ENCODE measurements at regions not wholly inside any gene's neighbourhood (a gene's known extent, or its start where the extent isn't known, plus 50 kb on each side); places are given as distances from the start of the nearest gene placed in this dataset.

- in situ Hi-C loops (cut with MboI; ENCODE audit: low sequenced_read_pairs) = no loop called here
- Histone ChIP-seq H3K27me3 (ENCODE audit: control insufficient read depth, insufficient read depth, low read length) (no peaks in the 10 kb centered on the region), H3K9me1 (ENCODE audit: insufficient read depth, low read length) (no peaks in the 10 kb centered on the region), H2BK20ac (ENCODE audit: low read depth, low read length) (no peak overlapping the region), H3K56ac (ENCODE audit: extremely low read depth, insufficient read depth, low read length) (no peak overlapping the region), H2AK9ac (replicated peaks; ENCODE audit: low read depth, low read length, poor library complexity) (no peak overlapping the region), H2BK5ac (ENCODE audit: low read depth, low read length, poor library complexity, severe bottlenecking) (no peak overlapping the region), H4K20me1 (ENCODE audit: insufficient read depth, low read length) (no peaks in the 10 kb centered on the region), H3K4me2 (ENCODE audit: low read depth, low read length) (no peak overlapping the region), H2AK5ac (ENCODE audit: low read depth, low read length) (no peak overlapping the region), H3K23ac (ENCODE audit: low read depth, low read length) (no peak overlapping the region), H2BK15ac (ENCODE audit: low read depth, low read length) (no peak overlapping the region), H2BK120ac (ENCODE audit: low read depth, low read length) (no peak overlapping the region), H4K5ac (ENCODE audit: low read depth, low read length) (no peak overlapping the region), H2AFZ (replicated peaks; ENCODE audit: low read length, poor library complexity) (no peak overlapping the region), H3K4me3 (ENCODE audit: insufficient read depth, low read depth, low read length) (no peak overlapping the region), H3K4me1 (ENCODE audit: control insufficient read depth, insufficient read depth, low read length) (no peaks in the 10 kb centered on the region), H3K79me1 (ENCODE audit: low read depth in 1 of 2, low read length in 2 of 2) (no peaks in the 10 kb centered on the region), H3K9ac (ENCODE audit: low read depth, low read length) (no peak overlapping the region), H3K4ac (ENCODE audit: low read depth, low read length) (no peak overlapping the region), H4K91ac (ENCODE audit: insufficient read depth, low read depth, low read length) (no peak overlapping the region), H3K27ac (ENCODE audit: insufficient read depth, low read length) (no peak overlapping the region), H3K18ac (ENCODE audit: low read depth, low read length) (no peak overlapping the region), H3K14ac (replicated peaks; ENCODE audit: low read depth, low read length) (no peak overlapping the region), H4K8ac (ENCODE audit: low read depth in 2 of 2, low read length in 2 of 2) (no peak overlapping the region), H3K9me3 (ENCODE audit: control insufficient read depth, insufficient read depth, low read length) (0 out of 2 replicates have a peak, but pooled peaks cover 2% of the 10 kb centered on the region), H3K36me3 (ENCODE audit: control insufficient read depth, insufficient read depth, low read length) (no peaks in the 10 kb centered on the region)
- dilution Hi-C loops (cut with HindIII; ENCODE audit: low sequenced_read_pairs, unreplicated experiment) = no loop called here
- intact Hi-C loops (cut with micrococcal nuclease) = no loop called here
- no peak for TF ChIP-seq RAD21 (IDR thresholded peaks at IDR 0.05; ENCODE audit: low read length)
- no peak for TF ChIP-seq BHLHE40 (IDR thresholded peaks at IDR 0.05; ENCODE audit: low read depth, low read length)
- no peak for TF ChIP-seq MXI1 (IDR thresholded peaks at IDR 0.05; ENCODE audit: borderline replicate concordance, low read depth, low read length)
- ChIA-PET CTCF (no interaction called here), POLR2A (ENCODE audit: unreplicated experiment) (no interaction called here)
- DNase-seq (no peak), ATAC-seq (ENCODE audit: low read depth) (no peak)
- WGBS, 2 experiments (ENCODE audit: extremely low coverage in 2 of 2, insufficient read length in 1 of 2) = 43% methylated on average over 1 of the region's 4 CpGs; no CpG with 5 or more reads in 1 of the 2 experiments
- no TSS peak for BruUV-seq (replicated peaks)
Measured at GRCh38 chr7:34382166-34382893, 275.7 kb upstream of the NPSR1 start.

Measured in IMR-90 (cell line).